Suprapubic skin (tissue), 4 donors: ENCODE measurements at regions not wholly inside any gene's neighbourhood (a gene's known extent, or its start where the extent isn't known, plus 50 kb on each side); places are given as distances from the start of the nearest gene placed in this dataset.

ENCODE experiments used
- POLR2A ChIP-seq, 2 donors: fragments of 450-650 bp; IDR thresholded peaks; one replicate each; pipeline ENCODE4 v1.6.1; 2017; ENCODE audit warnings: antibody characterized with exemption in 2 of 2, mild to moderate bottlenecking in 2 of 2, moderate library complexity in 2 of 2
- POLR2AphosphoS5 ChIP-seq, 3 donors: sonication (generic); formaldehyde crosslinking; IDR thresholded peaks; one replicate each; pipeline ENCODE4 v1.6.1; 2017; ENCODE audit warnings: antibody characterized with exemption in 3 of 3

GRCh38 chr13:60690604-60691003 is 293.6 kb downstream of the TDRD3 start:
- TF ChIP-seq POLR2AphosphoS5 (IDR thresholded peaks at IDR 0.05) (no peak), POLR2A (IDR thresholded peaks at IDR 0.05) (no peak)
